MM.1S (cell line): ENCODE measurements at regions not wholly inside any gene's neighbourhood (a gene's known extent, or its start where the extent isn't known, plus 50 kb on each side); places are given as distances from the start of the nearest gene placed in this dataset.

ENCODE experiments used
- DNase-seq: peaks from one replicate; pipeline ENCODE4 v3.0.0-alpha.2; 2015
- H2AFZ ChIP-seq: fragments of 300-600 bp; sonication (generic); 2 replicates; pipeline ENCODE4 v1.6.0; 2016; ENCODE audit warnings: antibody characterized with exemption, low read length
- H3F3A ChIP-seq: fragments of 300-600 bp; sonication (generic); 2 replicates; pipeline ENCODE4 v1.6.1; 2016; ENCODE audit warnings: mild to moderate bottlenecking, antibody characterized with exemption, low read length, moderate library complexity, mixed read lengths; ENCODE audit not compliant: insufficient read depth
- H3K27ac ChIP-seq: fragments of 300-600 bp; sonication (generic); 2 replicates; pipeline ENCODE4 v1.5.1; 2016; ENCODE audit warnings: mild to moderate bottlenecking, low read length
- H3K27me3 ChIP-seq: fragments of 300-600 bp; sonication (generic); replicated peaks from 2 replicates; pipeline ENCODE4 v1.6.0; 2016; ENCODE audit warnings: low read length; ENCODE audit not compliant: insufficient read depth
- H3K36me3 ChIP-seq: fragments of 300-600 bp; sonication (generic); replicated peaks from 2 replicates; pipeline ENCODE4 v1.6.1; 2016; ENCODE audit warnings: mild to moderate bottlenecking, low read length, mixed read lengths; ENCODE audit not compliant: insufficient read depth
- H3K4me1 ChIP-seq: fragments of 300-600 bp; sonication (generic); 2 replicates; pipeline ENCODE4 v1.6.1; 2016; ENCODE audit warnings: low read length, mixed read lengths
- H3K4me2 ChIP-seq: fragments of 300-600 bp; sonication (generic); 2 replicates; pipeline ENCODE4 v1.6.0; 2016; ENCODE audit warnings: low read depth, low read length
- H3K4me3 ChIP-seq: fragments of 300-600 bp; sonication (generic); 2 replicates; pipeline ENCODE4 v1.5.1; 2016; ENCODE audit warnings: low read length, mixed read lengths
- H3K79me2 ChIP-seq: fragments of 300-600 bp; sonication (generic); 2 replicates; pipeline ENCODE4 v1.6.1; 2016; ENCODE audit warnings: mixed run types, low read length, mixed read lengths
- H3K9ac ChIP-seq: fragments of 300-600 bp; sonication (generic); 2 replicates; pipeline ENCODE4 v1.6.1; 2016; ENCODE audit warnings: low read length, mixed read lengths
- H3K9me2 ChIP-seq: fragments of 300-600 bp; sonication (generic); replicated peaks from 2 replicates; pipeline ENCODE4 v1.6.1; 2016; ENCODE audit warnings: mild to moderate bottlenecking, low read length, mixed read lengths; ENCODE audit not compliant: insufficient read depth
- H3K9me3 ChIP-seq: fragments of 300-600 bp; sonication (generic); replicated peaks from 2 replicates; pipeline ENCODE4 v1.6.1; 2016; ENCODE audit warnings: mild to moderate bottlenecking, low read length, mixed read lengths; ENCODE audit not compliant: insufficient read depth
- H4K20me1 ChIP-seq: fragments of 300-600 bp; sonication (generic); 2 replicates; pipeline ENCODE4 v1.6.1; 2016; ENCODE audit warnings: mild to moderate bottlenecking, low read length, moderate library complexity, mixed read lengths; ENCODE audit not compliant: insufficient read depth
- CTCF ChIP-seq: fragments of 300-600 bp; sonication (generic); IDR thresholded peaks from 2 replicates; pipeline ENCODE4 v1.5.1; 2016; ENCODE audit warnings: antibody characterized with exemption, low read length, mixed read lengths
- EZH2 ChIP-seq: fragments of 300-600 bp; sonication (generic); optimal IDR thresholded peaks from 2 replicates; pipeline ENCODE3; 2017; ENCODE audit warnings: low read depth, mild to moderate bottlenecking, antibody characterized with exemption, low read length, mixed read lengths
- EZH2phosphoT487 ChIP-seq: fragments of 300-600 bp; sonication (generic); IDR thresholded peaks from 2 replicates; pipeline ENCODE4 v1.6.1; 2018; ENCODE audit warnings: antibody characterized with exemption, low read length

- no peak overlapping the region for H3K4me3 ChIP-seq
- TF ChIP-seq EZH2phosphoT487 (no peak), CTCF (no peak), EZH2 (no peak)
- no peaks in the 10 kb centered on the region for H3K4me1 ChIP-seq
- H3K9ac ChIP-seq: no peak overlapping the region
- H3K9me3 ChIP-seq: no peaks in the 10 kb centered on the region
- no peaks in the 10 kb centered on the region for H3K27me3 ChIP-seq
- H2AFZ ChIP-seq: no peak overlapping the region
- no peaks in the 10 kb centered on the region for H3K79me2 ChIP-seq
- no peak overlapping the region for H3K27ac ChIP-seq
- H3F3A ChIP-seq: no peaks in the 10 kb centered on the region
- no peaks in the 10 kb centered on the region for H4K20me1 ChIP-seq
- no peaks in the 10 kb centered on the region for H3K9me2 ChIP-seq
- H3K4me2 ChIP-seq: no peak overlapping the region
- DNase-seq: no peak
- H3K36me3 ChIP-seq: no peaks in the 10 kb centered on the region
Observed at GRCh38 chr15:37165395-37165794, 65.0 kb upstream of the MEIS2 start.

GRCh38 chr15:37166402-37166801, 66.1 kb upstream of the MEIS2 start:
- no peaks in the 10 kb centered on the region for H3F3A ChIP-seq
- no peaks in the 10 kb centered on the region for H4K20me1 ChIP-seq
- no peak overlapping the region for H3K4me2 ChIP-seq
- H3K79me2 ChIP-seq: no peaks in the 10 kb centered on the region
- no peaks in the 10 kb centered on the region for H3K27me3 ChIP-seq
- H3K9ac ChIP-seq: no peak overlapping the region
- H3K4me1 ChIP-seq: no peaks in the 10 kb centered on the region
- TF ChIP-seq EZH2: no peak
- TF ChIP-seq EZH2phosphoT487: no peak
- no peak for TF ChIP-seq CTCF
- H3K36me3 ChIP-seq: no peaks in the 10 kb centered on the region
- H3K9me2 ChIP-seq: no peaks in the 10 kb centered on the region
- H2AFZ ChIP-seq: no peak overlapping the region
- no peak overlapping the region for H3K27ac ChIP-seq
- H3K4me3 ChIP-seq: no peak overlapping the region
- DNase-seq: no peak
- no peaks in the 10 kb centered on the region for H3K9me3 ChIP-seq

GRCh38 chr15:37181339-37181738, 81.0 kb upstream of the MEIS2 start:
- no peaks in the 10 kb centered on the region for H3K9me2 ChIP-seq
- peak overlapping the region; percentile 47; the same call in 1 of the 2 replicates for H2AFZ ChIP-seq
- no peaks in the 10 kb centered on the region for H3K27me3 ChIP-seq
- no peaks in the 10 kb centered on the region for H3K4me1 ChIP-seq
- no peak overlapping the region for H3K27ac ChIP-seq
- H3F3A ChIP-seq: no peaks in the 10 kb centered on the region
- no peak for TF ChIP-seq CTCF
- TF ChIP-seq EZH2phosphoT487: no peak
- TF ChIP-seq EZH2: no peak
- no peaks in the 10 kb centered on the region for H3K79me2 ChIP-seq
- no peak overlapping the region for H3K9ac ChIP-seq
- H3K4me2 ChIP-seq: peak overlapping the region; percentile 17; the same call in 1 of the 2 replicates
- DNase-seq: peak; percentile 7
- no peaks in the 10 kb centered on the region for H4K20me1 ChIP-seq
- H3K4me3 ChIP-seq: no peak overlapping the region
- H3K36me3 ChIP-seq: no peaks in the 10 kb centered on the region
- no peaks in the 10 kb centered on the region for H3K9me3 ChIP-seq
